Peyer's patch (tissue), 4 donors: ENCODE measurements at regions not wholly inside any gene's neighbourhood (a gene's known extent, or its start where the extent isn't known, plus 50 kb on each side); places are given as distances from the start of the nearest gene placed in this dataset.

Experiments
- POLR2A ChIP-seq, 2 donors: fragments of 450-650 bp; IDR thresholded peaks; one replicate each; pipeline ENCODE4 v1.5.1; 2017; ENCODE audit warnings: antibody characterized with exemption in 2 of 2, mild to moderate bottlenecking in 2 of 2, moderate library complexity in 2 of 2
- TF ChIP-seq, protein P1 (sequence below), 6 experiments: fragments of 450-650 bp in 4 of 6; fragments of 200-600 bp in 2 of 6; sonication (generic) in 1 of 6; IDR thresholded peaks; one replicate each; pipeline ENCODE4 v1.5.1; 2017 to 2019; ENCODE audit warnings: antibody characterized with exemption in 6 of 6, mild to moderate bottlenecking in 3 of 6, moderate library complexity in 1 of 6

DNA sequence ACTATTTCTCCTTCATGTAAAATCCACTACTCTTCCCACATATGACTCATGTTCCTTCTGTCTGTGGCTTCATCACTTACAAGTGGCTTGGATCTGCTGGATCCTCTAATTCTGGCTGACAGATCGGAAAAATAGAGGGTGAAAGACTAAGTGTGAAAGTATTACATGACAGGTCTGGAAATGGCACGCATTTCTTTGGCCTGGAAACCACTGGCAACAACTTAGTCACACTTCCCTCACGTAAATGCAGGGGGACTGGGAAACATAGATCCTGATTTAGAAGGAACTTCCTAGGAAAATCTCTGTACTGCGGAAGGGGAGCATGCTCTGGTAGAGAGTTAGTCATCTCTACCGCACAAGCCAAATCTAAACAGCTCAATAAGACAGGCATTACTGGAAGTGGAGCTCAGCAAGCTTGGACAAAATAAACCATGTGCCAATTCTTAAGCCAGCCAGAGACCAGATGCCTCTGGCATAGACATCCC lies 305.4 kb upstream of the PTBP2 start:
- TF ChIP-seq, protein P1, sequence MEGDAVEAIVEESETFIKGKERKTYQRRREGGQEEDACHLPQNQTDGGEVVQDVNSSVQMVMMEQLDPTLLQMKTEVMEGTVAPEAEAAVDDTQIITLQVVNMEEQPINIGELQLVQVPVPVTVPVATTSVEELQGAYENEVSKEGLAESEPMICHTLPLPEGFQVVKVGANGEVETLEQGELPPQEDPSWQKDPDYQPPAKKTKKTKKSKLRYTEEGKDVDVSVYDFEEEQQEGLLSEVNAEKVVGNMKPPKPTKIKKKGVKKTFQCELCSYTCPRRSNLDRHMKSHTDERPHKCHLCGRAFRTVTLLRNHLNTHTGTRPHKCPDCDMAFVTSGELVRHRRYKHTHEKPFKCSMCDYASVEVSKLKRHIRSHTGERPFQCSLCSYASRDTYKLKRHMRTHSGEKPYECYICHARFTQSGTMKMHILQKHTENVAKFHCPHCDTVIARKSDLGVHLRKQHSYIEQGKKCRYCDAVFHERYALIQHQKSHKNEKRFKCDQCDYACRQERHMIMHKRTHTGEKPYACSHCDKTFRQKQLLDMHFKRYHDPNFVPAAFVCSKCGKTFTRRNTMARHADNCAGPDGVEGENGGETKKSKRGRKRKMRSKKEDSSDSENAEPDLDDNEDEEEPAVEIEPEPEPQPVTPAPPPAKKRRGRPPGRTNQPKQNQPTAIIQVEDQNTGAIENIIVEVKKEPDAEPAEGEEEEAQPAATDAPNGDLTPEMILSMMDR (IDR thresholded peaks at IDR 0.05) = no peak
- TF ChIP-seq POLR2A (IDR thresholded peaks at IDR 0.05) = no peak
